Activated CD4-positive, alpha-beta memory T cell treated with anti-CD3 and anti-CD28 coated beads for 36 hours (primary cell): ENCODE measurements at regions not wholly inside any gene's neighbourhood (a gene's known extent, or its start where the extent isn't known, plus 50 kb on each side); places are given as distances from the start of the nearest gene placed in this dataset.

Source experiments
- CTCF ChIA-PET: fragments of 350-600 bp; sonication (Branson Sonifier 250); formaldehyde crosslinking; loops from one replicate; lab custom pipeline; 2021; ENCODE audit warnings: antibody characterized with exemption, inconsistent platforms; lab: Charles Lee
- POLR2A ChIA-PET: fragments of 350-600 bp; sonication (Branson Sonifier 250); formaldehyde crosslinking; loops from one replicate; lab custom pipeline; 2021; ENCODE audit warnings: antibody characterized with exemption; lab: Charles Lee
- DNase-seq: peaks from one replicate; pipeline ENCODE4 v3.0.0-alpha.2; 2020
- H3K27ac Mint-ChIP-seq: one replicate; pipeline ENCODE4 v1.8.0; 2021; ENCODE audit warnings: mixed read lengths
- H3K27me3 Mint-ChIP-seq: one replicate; pipeline ENCODE4 v1.8.0; 2021; ENCODE audit warnings: mixed read lengths
- H3K36me3 Mint-ChIP-seq: one replicate; pipeline ENCODE4 v1.8.0; 2021; ENCODE audit warnings: mixed read lengths
- H3K4me1 Mint-ChIP-seq: one replicate; pipeline ENCODE4 v1.8.0; 2021; ENCODE audit warnings: low read depth, mixed read lengths
- H3K4me3 Mint-ChIP-seq: one replicate; pipeline ENCODE4 v1.8.0; 2021; ENCODE audit warnings: mild to moderate bottlenecking, mixed read lengths
- H3K9me3 Mint-ChIP-seq: one replicate; pipeline ENCODE4 v1.8.0; 2021; ENCODE audit warnings: mixed read lengths
- intact Hi-C: fragments of 100-400 bp; cut with micrococcal nuclease; formaldehyde crosslinking; loops from one replicate; pipeline ENCODE4 v1.15.1; 2023

- ChIA-PET POLR2A (no interaction called here), CTCF (no interaction called here)
- H3K27ac Mint-ChIP-seq, result no peak overlapping the region
- H3K36me3 Mint-ChIP-seq, result no peaks in the 10 kb centered on the region
- H3K9me3 Mint-ChIP-seq, result peaks cover 16% of the 10 kb centered on the region
- no peaks in the 10 kb centered on the region for H3K27me3 Mint-ChIP-seq
- no peak for DNase-seq
- intact Hi-C loops, result no loop called here
- no peak overlapping the region for H3K4me3 Mint-ChIP-seq
- no peaks in the 10 kb centered on the region for H3K4me1 Mint-ChIP-seq
Measured at GRCh38 chr15:25192651-25193050, 237.9 kb downstream of the SNRPN start.

GRCh38 chr15:25207369-25207768 lies 231.5 kb downstream of the UBE3A start:
- Mint-ChIP-seq H3K36me3 (no peaks in the 10 kb centered on the region), H3K4me3 (no peak overlapping the region), H3K27ac (no peak overlapping the region), H3K27me3 (no peaks in the 10 kb centered on the region), H3K4me1 (no peaks in the 10 kb centered on the region), H3K9me3 (peaks cover 4% of the 10 kb centered on the region)
- POLR2A ChIA-PET, result no interaction called here
- no peak for DNase-seq
- intact Hi-C loops, result no loop called here
- CTCF ChIA-PET, result no interaction called here

- H3K4me3 Mint-ChIP-seq, result no peak overlapping the region
- no peaks in the 10 kb centered on the region for H3K4me1 Mint-ChIP-seq
- H3K9me3 Mint-ChIP-seq, result peaks cover 4% of the 10 kb centered on the region
- intact Hi-C loops, result no loop called here
- H3K27ac Mint-ChIP-seq, result no peak overlapping the region
- no peak for DNase-seq
- ChIA-PET POLR2A (no interaction called here), CTCF (no interaction called here)
- H3K27me3 Mint-ChIP-seq, result no peaks in the 10 kb centered on the region
- no peaks in the 10 kb centered on the region for H3K36me3 Mint-ChIP-seq
Measured at GRCh38 chr15:25208735-25209134, 230.1 kb downstream of the UBE3A start.

- Mint-ChIP-seq H3K4me1 (no peaks in the 10 kb centered on the region), H3K9me3 (peaks cover 13% of the 10 kb centered on the region), H3K4me3 (no peak overlapping the region), H3K27ac (no peak overlapping the region), H3K36me3 (no peaks in the 10 kb centered on the region), H3K27me3 (no peaks in the 10 kb centered on the region)
- CTCF ChIA-PET, result no interaction called here
- no peak for DNase-seq
- intact Hi-C loops, result no loop called here
- POLR2A ChIA-PET, result no interaction called here
Measured at GRCh38 chr15:25220834-25221233, 218.0 kb downstream of the UBE3A start.

GRCh38 chr15:25224396-25224795 lies 214.4 kb downstream of the UBE3A start:
- Mint-ChIP-seq H3K27me3 (no peaks in the 10 kb centered on the region), H3K4me1 (no peaks in the 10 kb centered on the region), H3K9me3 (peaks cover 15% of the 10 kb centered on the region), H3K36me3 (no peaks in the 10 kb centered on the region), H3K4me3 (no peak overlapping the region), H3K27ac (no peak overlapping the region)
- intact Hi-C loops, result no loop called here
- no peak for DNase-seq
- ChIA-PET CTCF (no interaction called here), POLR2A (no interaction called here)

GRCh38 chr15:25226360-25226759 lies 212.5 kb downstream of the UBE3A start:
- Mint-ChIP-seq H3K27me3 (no peaks in the 10 kb centered on the region), H3K9me3 (peaks cover 15% of the 10 kb centered on the region), H3K36me3 (no peaks in the 10 kb centered on the region), H3K4me1 (no peaks in the 10 kb centered on the region), H3K27ac (no peak overlapping the region), H3K4me3 (no peak overlapping the region)
- POLR2A ChIA-PET, result interaction anchor here (0.5 kb wide), 1 partner anchor 62 kb away, joined by 3 read pairs; no protein-coding TSS in a partner anchor
- CTCF ChIA-PET, result no interaction called here
- intact Hi-C loops, result no loop called here
- DNase-seq, result no peak

- H3K36me3 Mint-ChIP-seq, result no peaks in the 10 kb centered on the region
- no peak overlapping the region for H3K27ac Mint-ChIP-seq
- intact Hi-C loops, result no loop called here
- ChIA-PET POLR2A (no interaction called here), CTCF (no interaction called here)
- H3K4me3 Mint-ChIP-seq, result no peak overlapping the region
- no peaks in the 10 kb centered on the region for H3K27me3 Mint-ChIP-seq
- no peaks in the 10 kb centered on the region for H3K4me1 Mint-ChIP-seq
- no peak for DNase-seq
- peaks cover 13% of the 10 kb centered on the region for H3K9me3 Mint-ChIP-seq
Measured at GRCh38 chr15:25228261-25228660, 210.6 kb downstream of the UBE3A start.

- Mint-ChIP-seq H3K27ac (no peak overlapping the region), H3K36me3 (no peaks in the 10 kb centered on the region), H3K9me3 (peaks cover 14% of the 10 kb centered on the region), H3K4me1 (no peaks in the 10 kb centered on the region), H3K27me3 (no peaks in the 10 kb centered on the region), H3K4me3 (no peak overlapping the region)
- no peak for DNase-seq
- ChIA-PET CTCF (no interaction called here), POLR2A (no interaction called here)
- intact Hi-C loops, result no loop called here
Measured at GRCh38 chr15:25230442-25230841, 208.4 kb downstream of the UBE3A start.

- no peak overlapping the region for H3K4me3 Mint-ChIP-seq
- peaks cover 17% of the 10 kb centered on the region for H3K9me3 Mint-ChIP-seq
- intact Hi-C loops, result no loop called here
- CTCF ChIA-PET, result no interaction called here
- no peaks in the 10 kb centered on the region for H3K27me3 Mint-ChIP-seq
- no peak overlapping the region for H3K27ac Mint-ChIP-seq
- POLR2A ChIA-PET, result no interaction called here
- H3K36me3 Mint-ChIP-seq, result no peaks in the 10 kb centered on the region
- H3K4me1 Mint-ChIP-seq, result no peaks in the 10 kb centered on the region
- no peak for DNase-seq
Measured at GRCh38 chr15:25233766-25234350, 205.0 kb downstream of the UBE3A start.

GRCh38 chr15:25234831-25235230 lies 204.0 kb downstream of the UBE3A start:
- Mint-ChIP-seq H3K9me3 (peaks cover 16% of the 10 kb centered on the region), H3K4me1 (no peaks in the 10 kb centered on the region), H3K36me3 (no peaks in the 10 kb centered on the region), H3K27ac (no peak overlapping the region), H3K27me3 (no peaks in the 10 kb centered on the region), H3K4me3 (no peak overlapping the region)
- intact Hi-C loops, result no loop called here
- POLR2A ChIA-PET, result no interaction called here
- CTCF ChIA-PET, result no interaction called here
- DNase-seq, result no peak

GRCh38 chr15:25235391-25235790 lies 203.4 kb downstream of the UBE3A start:
- POLR2A ChIA-PET, result no interaction called here
- no peak for DNase-seq
- intact Hi-C loops, result no loop called here
- H3K27ac Mint-ChIP-seq, result no peak overlapping the region
- CTCF ChIA-PET, result no interaction called here
- H3K4me3 Mint-ChIP-seq, result no peak overlapping the region
- no peaks in the 10 kb centered on the region for H3K27me3 Mint-ChIP-seq
- peaks cover 11% of the 10 kb centered on the region for H3K9me3 Mint-ChIP-seq
- H3K36me3 Mint-ChIP-seq, result no peaks in the 10 kb centered on the region
- H3K4me1 Mint-ChIP-seq, result no peaks in the 10 kb centered on the region

GRCh38 chr15:25236143-25236860 lies 202.5 kb downstream of the UBE3A start:
- H3K27me3 Mint-ChIP-seq, result no peaks in the 10 kb centered on the region
- no peak overlapping the region for H3K27ac Mint-ChIP-seq
- H3K9me3 Mint-ChIP-seq, result peaks cover 9% of the 10 kb centered on the region
- CTCF ChIA-PET, result no interaction called here
- H3K4me3 Mint-ChIP-seq, result no peak overlapping the region
- no peak for DNase-seq
- H3K4me1 Mint-ChIP-seq, result no peaks in the 10 kb centered on the region
- POLR2A ChIA-PET, result no interaction called here
- no peaks in the 10 kb centered on the region for H3K36me3 Mint-ChIP-seq
- intact Hi-C loops, result no loop called here

GRCh38 chr15:25236861-25237155 lies 202.0 kb downstream of the UBE3A start:
- H3K4me3 Mint-ChIP-seq, result no peak overlapping the region
- no peaks in the 10 kb centered on the region for H3K27me3 Mint-ChIP-seq
- DNase-seq, result no peak
- H3K4me1 Mint-ChIP-seq, result no peaks in the 10 kb centered on the region
- H3K9me3 Mint-ChIP-seq, result peaks cover 9% of the 10 kb centered on the region
- H3K36me3 Mint-ChIP-seq, result no peaks in the 10 kb centered on the region
- ChIA-PET POLR2A (no interaction called here), CTCF (no interaction called here)
- intact Hi-C loops, result no loop called here
- H3K27ac Mint-ChIP-seq, result no peak overlapping the region
